ENCODE measurements at regions not wholly inside any gene's neighbourhood (a gene's known extent, or its start where the extent isn't known, plus 50 kb on each side); places are given as distances from the start of the nearest gene placed in this dataset.

DNA sequence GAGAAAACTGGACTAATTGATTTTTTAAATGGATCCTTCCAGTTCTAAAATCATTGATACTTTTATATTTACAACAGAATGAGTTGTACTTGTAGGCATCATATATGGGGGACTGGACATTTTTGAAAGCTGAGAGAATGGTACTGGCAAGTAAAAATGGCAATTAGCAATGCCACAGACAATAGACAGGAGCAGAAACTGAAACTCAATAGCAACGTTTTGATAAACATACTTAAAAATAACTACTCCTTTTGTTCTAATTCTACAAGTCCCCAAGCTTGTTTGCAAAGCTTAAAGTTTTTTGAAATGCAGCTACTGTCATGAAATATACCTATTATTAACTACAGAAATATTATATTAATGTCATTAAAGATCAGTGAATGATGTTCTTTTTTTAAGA is 52.8 kb upstream of the FBXL7 start:
- in situ Hi-C loops (cut with HindIII; ENCODE audit: low sequenced_read_pairs), result no loop called here
- H3K4me3 ChIP-seq (ENCODE audit: low read depth, low read length), result no peak overlapping the region
- no peak for DNase-seq (ENCODE audit: low read depth)
- TF ChIP-seq, protein P1, sequence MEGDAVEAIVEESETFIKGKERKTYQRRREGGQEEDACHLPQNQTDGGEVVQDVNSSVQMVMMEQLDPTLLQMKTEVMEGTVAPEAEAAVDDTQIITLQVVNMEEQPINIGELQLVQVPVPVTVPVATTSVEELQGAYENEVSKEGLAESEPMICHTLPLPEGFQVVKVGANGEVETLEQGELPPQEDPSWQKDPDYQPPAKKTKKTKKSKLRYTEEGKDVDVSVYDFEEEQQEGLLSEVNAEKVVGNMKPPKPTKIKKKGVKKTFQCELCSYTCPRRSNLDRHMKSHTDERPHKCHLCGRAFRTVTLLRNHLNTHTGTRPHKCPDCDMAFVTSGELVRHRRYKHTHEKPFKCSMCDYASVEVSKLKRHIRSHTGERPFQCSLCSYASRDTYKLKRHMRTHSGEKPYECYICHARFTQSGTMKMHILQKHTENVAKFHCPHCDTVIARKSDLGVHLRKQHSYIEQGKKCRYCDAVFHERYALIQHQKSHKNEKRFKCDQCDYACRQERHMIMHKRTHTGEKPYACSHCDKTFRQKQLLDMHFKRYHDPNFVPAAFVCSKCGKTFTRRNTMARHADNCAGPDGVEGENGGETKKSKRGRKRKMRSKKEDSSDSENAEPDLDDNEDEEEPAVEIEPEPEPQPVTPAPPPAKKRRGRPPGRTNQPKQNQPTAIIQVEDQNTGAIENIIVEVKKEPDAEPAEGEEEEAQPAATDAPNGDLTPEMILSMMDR (IDR thresholded peaks at IDR 0.05; ENCODE audit: low read depth, low read length, missing control alignments), result no peak

DNA sequence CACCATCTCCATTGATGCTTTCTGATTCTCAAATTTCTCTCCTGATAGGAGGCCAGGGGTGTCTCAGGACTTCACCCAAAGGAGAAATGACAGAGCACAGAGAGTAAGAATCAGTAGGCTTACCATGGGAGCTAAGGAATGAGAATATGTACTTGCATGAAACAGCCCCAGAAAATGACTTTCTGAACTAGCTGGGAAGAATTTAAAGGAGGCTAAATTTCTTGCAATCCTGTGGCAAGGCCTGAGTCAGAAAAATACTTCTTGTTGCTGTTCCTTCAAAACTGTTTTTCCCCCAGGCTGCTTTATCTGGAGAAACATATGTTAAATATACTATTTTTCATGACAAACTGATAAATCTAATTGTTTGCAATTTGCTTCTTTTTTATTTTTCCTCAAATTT is 53.4 kb upstream of the FBXL7 start:
- TF ChIP-seq, protein P1 (IDR thresholded peaks at IDR 0.05; ENCODE audit: low read depth, low read length, missing control alignments), result no peak
- H3K4me3 ChIP-seq (ENCODE audit: low read depth, low read length), result no peak overlapping the region
- in situ Hi-C loops (cut with HindIII; ENCODE audit: low sequenced_read_pairs), result no loop called here
- DNase-seq (ENCODE audit: low read depth), result no peak

DNA sequence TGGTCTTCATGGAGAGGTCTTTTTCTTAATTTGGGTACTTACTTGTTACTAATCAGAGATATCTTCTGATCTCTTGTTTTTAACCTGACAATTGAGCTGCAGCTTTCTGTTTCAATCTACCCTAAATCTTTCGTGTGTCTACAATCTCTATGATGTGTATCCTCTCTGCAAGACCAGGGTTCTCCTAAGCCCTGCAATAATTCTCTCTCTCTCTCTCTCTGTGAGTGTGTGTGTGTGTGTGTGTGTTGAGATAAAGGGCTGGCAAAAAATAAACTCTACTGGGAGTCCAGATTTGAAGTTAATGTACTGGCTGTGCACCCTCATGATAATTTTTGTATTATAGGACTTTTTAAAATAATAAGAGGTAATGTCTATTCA is 57.8 kb upstream of the FBXL7 start:
- TF ChIP-seq, protein P1 (IDR thresholded peaks at IDR 0.05; ENCODE audit: low read depth, low read length, missing control alignments), result no peak
- in situ Hi-C loops (cut with HindIII; ENCODE audit: low sequenced_read_pairs), result no loop called here
- no peak for DNase-seq (ENCODE audit: low read depth)
- no peak overlapping the region for H3K4me3 ChIP-seq (ENCODE audit: low read depth, low read length)

DNA sequence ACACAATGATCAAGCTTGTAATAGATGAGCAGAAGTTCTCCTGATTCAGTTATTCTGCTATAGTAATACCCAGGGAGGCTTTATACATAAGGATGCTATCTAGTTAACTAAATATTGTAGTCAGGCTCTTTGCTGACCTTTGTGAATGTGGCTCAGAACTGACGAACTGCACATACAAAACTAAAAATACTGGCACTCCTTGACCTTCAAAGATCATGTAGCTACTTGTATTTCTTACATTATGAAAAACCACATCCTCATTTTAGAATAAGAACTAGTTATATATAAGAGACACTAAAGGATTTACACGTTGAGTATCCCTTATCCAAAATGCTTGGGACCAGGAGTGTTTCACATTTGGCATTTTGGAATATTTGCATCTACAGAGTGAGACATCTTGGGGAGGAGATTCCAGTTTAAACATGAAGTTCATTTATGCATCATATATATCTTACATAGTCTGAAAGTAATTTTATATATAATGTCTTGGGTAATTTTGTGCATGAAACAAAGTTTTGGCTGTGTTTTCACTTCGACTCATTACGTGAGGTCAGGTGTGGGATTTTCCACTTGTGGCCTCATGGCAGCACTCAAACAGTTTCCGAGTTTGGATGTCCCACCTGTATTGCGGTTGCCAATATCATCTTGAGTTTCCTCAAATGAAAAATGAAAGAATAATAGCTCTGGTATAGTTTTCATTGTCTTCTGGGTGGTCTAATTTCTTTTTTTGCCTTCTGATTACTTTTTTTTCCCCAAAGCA is 58.4 kb upstream of the FBXL7 start:
- TF ChIP-seq, protein P1 (IDR thresholded peaks at IDR 0.05; ENCODE audit: low read depth, low read length, missing control alignments), result no peak
- in situ Hi-C loops (cut with HindIII; ENCODE audit: low sequenced_read_pairs), result no loop called here
- H3K4me3 ChIP-seq (ENCODE audit: low read depth, low read length), result no peak overlapping the region
- no peak for DNase-seq (ENCODE audit: low read depth)

DNA sequence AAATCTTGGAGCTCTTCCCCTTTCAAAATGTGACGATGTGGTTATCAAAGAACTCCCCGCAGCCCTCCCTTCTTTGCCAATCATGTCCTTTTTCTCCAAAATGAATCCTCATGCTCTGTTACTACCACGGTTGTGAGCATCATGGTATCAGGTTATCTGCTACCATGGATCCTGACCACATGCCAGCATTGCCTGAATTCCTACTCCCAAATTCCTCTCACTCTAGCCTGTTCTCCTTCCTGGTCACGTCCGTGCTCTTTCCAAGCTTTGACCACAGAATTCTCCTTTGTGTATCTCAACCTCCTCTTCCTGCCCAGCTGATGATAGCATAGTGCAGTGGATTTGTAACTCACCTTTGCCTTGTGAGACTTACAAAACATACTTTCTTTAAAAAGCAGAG is 59.5 kb upstream of the FBXL7 start:
- DNase-seq (ENCODE audit: low read depth), result no peak
- TF ChIP-seq, protein P1 (IDR thresholded peaks at IDR 0.05; ENCODE audit: low read depth, low read length, missing control alignments), result no peak
- H3K4me3 ChIP-seq (ENCODE audit: low read depth, low read length), result no peak overlapping the region
- in situ Hi-C loops (cut with HindIII; ENCODE audit: low sequenced_read_pairs), result no loop called here

DNA sequence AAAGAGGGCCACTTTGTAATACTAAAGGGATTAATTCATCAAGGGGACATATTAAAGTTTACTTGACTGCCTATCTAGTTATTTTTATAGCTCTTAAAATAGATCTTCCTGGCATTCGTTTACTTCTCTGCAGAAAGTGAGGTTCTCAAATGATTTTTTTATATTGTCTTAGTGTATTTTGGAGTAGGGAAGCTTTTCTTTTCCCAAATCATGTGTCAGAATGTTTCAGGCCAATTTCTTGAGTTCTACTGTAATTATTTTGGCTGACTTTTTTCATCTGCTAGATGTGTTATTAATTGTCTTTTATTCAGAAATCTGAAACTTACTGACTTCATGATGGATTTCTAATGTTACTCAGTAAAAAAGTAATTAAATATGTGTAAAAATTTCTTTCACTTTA is 60.2 kb upstream of the FBXL7 start:
- no peak for DNase-seq (ENCODE audit: low read depth)
- H3K4me3 ChIP-seq (ENCODE audit: low read depth, low read length), result no peak overlapping the region
- in situ Hi-C loops (cut with HindIII; ENCODE audit: low sequenced_read_pairs), result no loop called here
- TF ChIP-seq, protein P1 (IDR thresholded peaks at IDR 0.05; ENCODE audit: low read depth, low read length, missing control alignments), result no peak
